Thyroid gland (tissue), 4 donors: ENCODE measurements at regions not wholly inside any gene's neighbourhood (a gene's known extent, or its start where the extent isn't known, plus 50 kb on each side); places are given as distances from the start of the nearest gene placed in this dataset.

Experiments
- CTCF ChIP-seq, 6 experiments: fragments of 200-600 bp in 3 of 6; fragments of 450-650 bp in 3 of 6; sonication (generic) in 3 of 6; IDR thresholded peaks; one replicate each; pipeline ENCODE4 v1.5.1; 2016 to 2019; ENCODE audit warnings: antibody characterized with exemption in 6 of 6, mild to moderate bottlenecking in 2 of 6, inconsistent platforms in 1 of 6, moderate library complexity in 1 of 6
- POLR2A ChIP-seq, 2 donors: fragments of 450-650 bp; IDR thresholded peaks; one replicate each; pipeline ENCODE4 v1.6.1; 2017; ENCODE audit warnings: antibody characterized with exemption in 2 of 2, mild to moderate bottlenecking in 2 of 2, moderate library complexity in 1 of 2

DNA sequence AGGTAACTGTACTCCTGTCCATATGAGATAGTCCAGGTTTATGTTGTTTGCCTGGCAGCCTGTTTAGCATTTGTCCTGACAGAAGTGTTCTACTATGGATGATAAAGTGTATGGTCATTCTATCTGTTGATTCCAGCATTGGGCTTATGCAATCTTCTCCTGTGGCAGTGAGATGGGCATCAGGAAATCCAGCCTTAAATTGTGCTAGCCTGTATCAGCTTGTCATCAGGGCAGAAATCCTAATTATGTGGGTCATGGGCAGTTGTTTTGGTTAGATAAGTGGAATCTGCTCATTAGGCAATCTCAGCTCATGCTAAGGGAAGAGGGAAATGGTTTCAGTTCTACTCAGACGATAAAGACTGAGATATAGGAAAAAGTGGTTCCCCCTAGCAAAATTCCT, 247.4 kb upstream of the CHD1 start:
- TF ChIP-seq CTCF (IDR thresholded peaks at IDR 0.05) (no peak), POLR2A (IDR thresholded peaks at IDR 0.05) (no peak)
